ENCODE measurements at regions not wholly inside any gene's neighbourhood (a gene's known extent, or its start where the extent isn't known, plus 50 kb on each side); places are given as distances from the start of the nearest gene placed in this dataset.
"Not testable (repeated sequence)": the region's sequence is repeated elsewhere in the genome, so short reads cannot be mapped to it uniquely, and the experiment has no call there.

- Histone ChIP-seq H3K27ac (no peak overlapping the region), H3K4me1 (no peaks in the 10 kb centered on the region), H3K36me3 (no peaks in the 10 kb centered on the region), H3K4me3 (no peak overlapping the region), H3K27me3 (no peaks in the 10 kb centered on the region), H3K9me3 (no peaks in the 10 kb centered on the region)
- no peak for DNase-seq (ENCODE audit: low spot score in 2 of 2)
- WGBS, 2 donors, result 52 to 58% methylated on average over 2 of the region's 2 CpGs
- no peak for TF ChIP-seq CTCF (IDR thresholded peaks at IDR 0.05)
These were observed 1233.2 kb downstream of the OLFM4 start for GRCh38 chr13:54261856-54262255.

- Histone ChIP-seq H3K27me3 (no peaks in the 10 kb centered on the region), H3K4me3 (no peak overlapping the region), H3K36me3 (no peaks in the 10 kb centered on the region), H3K9me3 (no peaks in the 10 kb centered on the region), H3K4me1 (no peaks in the 10 kb centered on the region), H3K27ac (no peak overlapping the region)
- no peak for DNase-seq (ENCODE audit: low spot score in 2 of 2)
- TF ChIP-seq POLR2A (IDR thresholded peaks at IDR 0.05) (no peak), CTCF (IDR thresholded peaks at IDR 0.05) (no peak), EP300 (IDR thresholded peaks at IDR 0.05) (no peak)
These were observed 1235.3 kb downstream of the OLFM4 start for GRCh38 chr13:54263868-54264267.

GRCh38 chr13:54267253-54267668, 1238.6 kb downstream of the OLFM4 start:
- DNase-seq (ENCODE audit: low spot score in 2 of 2); H3K4me1 ChIP-seq; H3K27ac ChIP-seq; H3K9me3 ChIP-seq; H3K27me3 ChIP-seq; H3K36me3 ChIP-seq; H3K4me3 ChIP-seq: not testable (repeated sequence)
- WGBS, 2 donors, result 34 to 51% methylated on average over 6 of the region's 6 CpGs

GRCh38 chr13:54268013-54268695, 1239.5 kb downstream of the OLFM4 start:
- WGBS, 2 donors, result 87 to 88% methylated on average over 11 of the region's 11 CpGs
- H3K36me3 ChIP-seq; H3K9me3 ChIP-seq; DNase-seq (ENCODE audit: low spot score in 2 of 2); H3K4me1 ChIP-seq; H3K27ac ChIP-seq; H3K4me3 ChIP-seq; H3K27me3 ChIP-seq: not testable (repeated sequence)

GRCh38 chr13:54287062-54287764, 1258.6 kb downstream of the OLFM4 start:
- H3K27ac ChIP-seq, result no peak overlapping the region
- no peak for DNase-seq (ENCODE audit: low spot score in 2 of 2)
- TF ChIP-seq EP300 (IDR thresholded peaks at IDR 0.05) (no peak), POLR2A (IDR thresholded peaks at IDR 0.05) (no peak), CTCF (IDR thresholded peaks at IDR 0.05) (no peak)
- no peak overlapping the region for H3K4me3 ChIP-seq
- no peaks in the 10 kb centered on the region for H3K27me3 ChIP-seq
- no peaks in the 10 kb centered on the region for H3K36me3 ChIP-seq
- no peaks in the 10 kb centered on the region for H3K4me1 ChIP-seq
- WGBS, 2 donors, result 92 to 95% methylated on average over 8 to 10 of the region's 10 CpGs
- peaks cover 0 to 25% (median 2%) of the 10 kb centered on the region in 4 donors for H3K9me3 ChIP-seq

GRCh38 chr13:54301085-54301484, 1272.5 kb downstream of the OLFM4 start:
- 88 to 90% methylated on average over 2 of the region's 2 CpGs for WGBS, 2 donors
- no peaks in the 10 kb centered on the region for H3K27me3 ChIP-seq
- no peaks in the 10 kb centered on the region for H3K4me1 ChIP-seq
- TF ChIP-seq POLR2A (IDR thresholded peaks at IDR 0.05), result no peak
- no peak for TF ChIP-seq CTCF (IDR thresholded peaks at IDR 0.05)
- TF ChIP-seq EP300 (IDR thresholded peaks at IDR 0.05), result no peak
- DNase-seq (ENCODE audit: low spot score in 2 of 2), result no peak
- no peak overlapping the region for H3K27ac ChIP-seq
- H3K4me3 ChIP-seq, result no peak overlapping the region
- H3K36me3 ChIP-seq, result no peaks in the 10 kb centered on the region
- H3K9me3 ChIP-seq, result peaks cover 0 to 10% (median 0%) of the 10 kb centered on the region in 4 donors

Data from tibial nerve (tissue), 4 donors.